BE2C (cell line): ENCODE measurements at regions not wholly inside any gene's neighbourhood (a gene's known extent, or its start where the extent isn't known, plus 50 kb on each side); places are given as distances from the start of the nearest gene placed in this dataset.
A peak's percentile ranks its signal among the peaks of the same experiment; 100 is the strongest.

Source experiments
- DNase-seq: peaks from one replicate; pipeline ENCODE4 v3.0.0-alpha.2; 2020
- H3K27me3 ChIP-seq: fragments of 250-450 bp; sonication (Bioruptor Pico); 2 replicates; pipeline ENCODE4 v1.5.1; 2020; ENCODE audit warnings: mild to moderate bottlenecking
- H3K36me3 ChIP-seq: fragments of 250-450 bp; sonication (Bioruptor Pico); 2 replicates; pipeline ENCODE4 v1.5.1; 2020; ENCODE audit warnings: mild to moderate bottlenecking
- H3K4me1 ChIP-seq: fragments of 250-450 bp; sonication (Bioruptor Pico); 2 replicates; pipeline ENCODE4 v1.5.1; 2020
- H3K4me3 ChIP-seq: 2 replicates; pipeline ENCODE4 v1.5.1; 2011; ENCODE audit warnings: low read depth, low read length
- H3K9me3 ChIP-seq: fragments of 250-450 bp; sonication (Bioruptor Pico); 2 replicates; pipeline ENCODE4 v1.5.1; 2020
- TF ChIP-seq, protein P1 (sequence below): IDR thresholded peaks from 2 replicates; pipeline ENCODE4 v1.5.1; 2012; ENCODE audit warnings: mild to moderate bottlenecking, low read depth, low read length

DNA sequence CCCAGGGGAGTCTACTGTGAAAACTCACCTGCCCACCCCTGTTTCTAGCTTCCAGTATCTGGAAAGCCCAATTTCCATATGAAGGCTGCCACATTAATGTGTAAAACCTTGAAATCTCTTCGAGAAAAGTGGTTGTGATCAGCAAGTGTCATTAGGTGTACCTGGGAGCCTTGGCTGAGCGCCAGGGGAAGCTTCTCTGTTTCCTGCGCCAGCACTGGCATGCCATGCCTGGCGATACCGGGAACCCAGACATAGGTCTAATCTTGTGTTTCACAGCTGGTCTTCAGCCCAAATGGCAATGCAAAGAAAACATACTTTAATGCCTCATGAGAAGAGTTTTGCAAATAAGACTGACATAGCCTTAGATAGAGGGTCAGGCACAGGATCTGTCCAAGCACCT is 101.6 kb downstream of the TENT4A start:
- Histone ChIP-seq H3K27me3 (no peaks in the 10 kb centered on the region), H3K4me1 (no peaks in the 10 kb centered on the region), H3K4me3 (no peak overlapping the region), H3K9me3 (no peaks in the 10 kb centered on the region), H3K36me3 (no peaks in the 10 kb centered on the region)
- no peak for DNase-seq
- TF ChIP-seq, protein P1, sequence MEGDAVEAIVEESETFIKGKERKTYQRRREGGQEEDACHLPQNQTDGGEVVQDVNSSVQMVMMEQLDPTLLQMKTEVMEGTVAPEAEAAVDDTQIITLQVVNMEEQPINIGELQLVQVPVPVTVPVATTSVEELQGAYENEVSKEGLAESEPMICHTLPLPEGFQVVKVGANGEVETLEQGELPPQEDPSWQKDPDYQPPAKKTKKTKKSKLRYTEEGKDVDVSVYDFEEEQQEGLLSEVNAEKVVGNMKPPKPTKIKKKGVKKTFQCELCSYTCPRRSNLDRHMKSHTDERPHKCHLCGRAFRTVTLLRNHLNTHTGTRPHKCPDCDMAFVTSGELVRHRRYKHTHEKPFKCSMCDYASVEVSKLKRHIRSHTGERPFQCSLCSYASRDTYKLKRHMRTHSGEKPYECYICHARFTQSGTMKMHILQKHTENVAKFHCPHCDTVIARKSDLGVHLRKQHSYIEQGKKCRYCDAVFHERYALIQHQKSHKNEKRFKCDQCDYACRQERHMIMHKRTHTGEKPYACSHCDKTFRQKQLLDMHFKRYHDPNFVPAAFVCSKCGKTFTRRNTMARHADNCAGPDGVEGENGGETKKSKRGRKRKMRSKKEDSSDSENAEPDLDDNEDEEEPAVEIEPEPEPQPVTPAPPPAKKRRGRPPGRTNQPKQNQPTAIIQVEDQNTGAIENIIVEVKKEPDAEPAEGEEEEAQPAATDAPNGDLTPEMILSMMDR = no peak

DNA sequence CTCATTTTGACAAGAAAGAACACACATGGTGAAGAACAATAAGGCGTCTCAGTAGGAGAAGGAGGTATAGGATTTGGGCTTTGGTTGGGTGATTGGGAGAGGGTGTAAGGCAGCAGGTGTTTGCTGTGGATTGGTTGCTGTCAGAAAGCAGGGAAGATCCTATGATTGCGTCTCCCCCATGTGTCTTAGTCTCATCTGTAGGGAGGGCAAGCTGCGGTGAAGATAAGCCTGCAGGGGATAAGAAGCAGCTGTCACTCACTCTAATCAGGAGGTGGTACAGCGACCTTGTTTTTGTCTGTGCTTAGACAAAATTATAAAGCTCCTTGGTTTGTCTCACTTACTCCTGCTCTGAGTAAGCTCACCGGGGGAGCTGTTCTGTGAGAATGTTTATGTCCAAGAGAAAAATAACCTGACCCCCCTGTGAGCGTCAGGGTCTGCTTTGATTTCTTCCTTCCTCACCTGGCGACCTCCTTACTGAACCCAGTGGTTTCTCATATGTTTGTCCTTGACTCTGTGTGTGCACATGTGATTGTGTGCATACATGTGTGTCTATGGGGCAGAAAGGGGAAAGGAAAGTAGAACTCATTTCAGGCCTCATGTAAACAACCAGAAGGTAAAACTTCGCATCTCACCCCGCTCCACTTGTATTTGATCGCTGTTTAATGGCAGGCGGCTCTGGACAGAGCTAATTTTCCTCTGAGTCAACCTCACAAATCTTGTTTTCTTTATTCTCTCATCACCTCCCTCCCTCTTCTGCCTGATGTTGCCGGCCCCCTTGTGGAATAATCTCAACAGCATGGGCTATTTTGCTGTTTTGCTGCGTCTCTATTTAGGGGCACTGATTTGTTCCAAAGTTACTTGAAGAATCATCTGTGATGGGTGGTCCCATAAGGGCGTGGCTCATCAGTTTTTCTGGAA is 105.6 kb downstream of the TENT4A start:
- Histone ChIP-seq H3K36me3 (no peaks in the 10 kb centered on the region), H3K27me3 (no peaks in the 10 kb centered on the region), H3K4me3 (no peak overlapping the region), H3K4me1 (no peaks in the 10 kb centered on the region), H3K9me3 (no peaks in the 10 kb centered on the region)
- no peak for DNase-seq
- TF ChIP-seq, protein P1 = peak; percentile 26; the same call in 1 of the 2 replicates

DNA sequence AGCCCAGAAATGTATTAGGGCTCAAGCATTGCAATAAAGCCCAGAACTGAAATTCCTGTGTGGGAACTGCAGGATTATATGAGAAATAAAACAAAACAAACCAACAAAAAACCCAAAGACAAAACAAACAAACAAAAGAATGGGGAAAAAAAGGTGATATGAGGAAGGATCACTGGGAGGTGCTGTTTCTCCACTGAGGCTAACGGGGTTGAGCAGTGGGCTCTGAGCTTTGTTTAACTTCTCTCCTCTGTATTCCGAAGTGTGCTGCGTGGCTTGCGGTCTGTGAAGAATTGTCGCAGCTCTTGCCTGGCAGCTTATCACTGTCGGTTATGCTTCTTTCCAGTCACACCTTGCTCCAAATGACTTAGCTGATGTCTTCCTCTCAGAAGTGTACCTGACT is 106.3 kb downstream of the TENT4A start:
- no peak for DNase-seq

DNA sequence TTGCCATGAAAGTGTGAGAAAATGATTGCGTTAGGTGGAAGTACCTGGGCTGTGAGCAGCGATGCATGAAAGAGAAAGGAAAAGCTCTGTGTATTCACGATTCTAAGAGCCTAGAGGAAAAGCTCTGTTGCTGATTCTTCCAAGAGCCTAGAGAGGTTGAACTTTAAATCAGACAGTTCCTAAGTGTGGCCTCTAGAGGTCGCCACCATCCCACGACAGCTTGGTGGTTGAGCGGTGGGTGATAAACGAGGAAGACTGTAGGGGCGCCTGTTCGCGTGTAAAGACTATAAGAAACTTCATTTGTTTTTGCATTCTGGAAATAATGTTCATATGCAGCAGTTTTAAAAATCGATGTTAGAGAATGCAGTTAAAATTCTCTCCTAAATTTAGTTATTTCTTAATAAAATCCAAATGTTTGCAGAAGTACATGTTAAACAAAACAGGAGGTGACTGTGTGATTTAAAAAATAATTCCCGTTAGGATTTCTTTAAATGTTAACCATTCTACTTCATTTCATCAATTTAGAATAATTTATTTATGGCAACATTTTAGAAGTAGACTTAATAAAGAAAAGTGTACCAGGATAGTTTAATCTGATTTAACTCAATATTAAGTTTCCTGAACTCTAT is 107.7 kb downstream of the TENT4A start:
- peak; percentile 68 for DNase-seq
- no peaks in the 10 kb centered on the region for H3K4me1 ChIP-seq
- no peaks in the 10 kb centered on the region for H3K36me3 ChIP-seq
- no peak overlapping the region for H3K4me3 ChIP-seq
- TF ChIP-seq, protein P1 = peak; percentile 96
- no peaks in the 10 kb centered on the region for H3K9me3 ChIP-seq
- H3K27me3 ChIP-seq = no peaks in the 10 kb centered on the region

More for the DNA sequence above, 106.3 kb downstream of the TENT4A start:
- Histone ChIP-seq H3K4me3 (no peak overlapping the region), H3K9me3 (no peaks in the 10 kb centered on the region), H3K4me1 (no peaks in the 10 kb centered on the region), H3K36me3 (no peaks in the 10 kb centered on the region), H3K27me3 (no peaks in the 10 kb centered on the region)
- TF ChIP-seq, protein P1 = no peak

DNA sequence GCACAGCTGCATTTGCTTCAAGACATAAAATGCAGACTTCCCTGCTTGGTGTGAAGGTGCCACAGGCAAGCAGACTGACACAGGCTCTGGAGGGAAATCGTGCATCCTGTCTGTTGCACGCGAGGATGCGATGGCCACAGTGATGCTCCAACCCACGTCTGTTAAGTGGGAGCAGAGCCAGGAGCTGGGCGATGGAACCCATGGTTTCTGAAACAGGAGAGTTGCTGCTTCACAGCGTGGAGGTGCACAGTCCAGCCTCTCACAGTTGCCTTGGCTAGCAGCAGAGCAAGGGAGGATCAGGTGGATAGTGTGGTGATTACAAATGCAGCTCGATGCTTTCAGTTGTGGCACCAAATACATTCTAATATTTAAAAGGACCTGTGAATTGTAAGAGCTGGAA is 108.8 kb downstream of the TENT4A start:
- no peaks in the 10 kb centered on the region for H3K27me3 ChIP-seq
- H3K36me3 ChIP-seq = no peaks in the 10 kb centered on the region
- DNase-seq = no peak
- TF ChIP-seq, protein P1 = no peak
- H3K4me1 ChIP-seq = no peaks in the 10 kb centered on the region
- H3K9me3 ChIP-seq = no peaks in the 10 kb centered on the region
- H3K4me3 ChIP-seq = no peak overlapping the region
